ENCODE measurements at regions not wholly inside any gene's neighbourhood (a gene's known extent, or its start where the extent isn't known, plus 50 kb on each side); places are given as distances from the start of the nearest gene placed in this dataset.
"Not testable (repeated sequence)": the region's sequence is repeated elsewhere in the genome, so short reads cannot be mapped to it uniquely, and the experiment has no call there.

GRCh38 chr3:135416182-135416581 is 549.3 kb upstream of the PPP2R3A start:
- POLR2A ChIA-PET = no interaction called here
- no peak for DNase-seq
- Mint-ChIP-seq H3K27ac (no peak overlapping the region), H3K4me3 (no peak overlapping the region), H3K27me3 (ENCODE audit: low read depth) (no peaks in the 10 kb centered on the region), H3K9me3 (ENCODE audit: insufficient read depth) (no peaks in the 10 kb centered on the region), H3K4me1 (ENCODE audit: low read depth) (no peaks in the 10 kb centered on the region), H3K36me3 (ENCODE audit: low read depth) (no peaks in the 10 kb centered on the region)
- CTCF ChIA-PET = no interaction called here
- ATAC-seq = no peak

DNA sequence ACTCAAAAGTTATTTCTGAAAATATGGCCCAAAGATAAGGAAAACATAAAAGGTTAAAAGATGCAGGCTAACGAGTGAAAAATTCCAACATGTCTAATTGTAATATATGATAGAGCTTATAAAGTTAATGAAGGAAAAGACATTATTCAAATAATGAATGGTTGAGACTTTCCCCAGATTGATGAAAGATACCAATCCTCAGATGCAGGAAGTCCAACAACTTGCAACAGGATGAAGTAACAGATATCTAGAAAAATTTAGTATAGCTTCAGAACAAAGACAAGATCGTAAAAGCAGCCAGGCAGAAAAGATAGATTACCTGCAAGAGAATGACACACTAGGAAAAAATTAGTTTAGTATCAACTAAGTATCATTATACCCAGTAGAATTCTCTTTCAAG is 546.4 kb upstream of the PPP2R3A start:
- H3K27ac Mint-ChIP-seq = no peak overlapping the region
- no peaks in the 10 kb centered on the region for H3K27me3 Mint-ChIP-seq (ENCODE audit: low read depth)
- H3K4me1 Mint-ChIP-seq (ENCODE audit: low read depth) = no peaks in the 10 kb centered on the region
- ChIA-PET CTCF (no interaction called here), POLR2A (no interaction called here)
- no peak for ATAC-seq
- no peak for DNase-seq
- no peaks in the 10 kb centered on the region for H3K9me3 Mint-ChIP-seq (ENCODE audit: insufficient read depth)
- no peak overlapping the region for H3K4me3 Mint-ChIP-seq
- no peaks in the 10 kb centered on the region for H3K36me3 Mint-ChIP-seq (ENCODE audit: low read depth)

GRCh38 chr3:135426508-135426907 is 539.0 kb upstream of the PPP2R3A start:
- POLR2A ChIA-PET = no interaction called here
- Mint-ChIP-seq H3K27ac (no peak overlapping the region), H3K4me1 (ENCODE audit: low read depth) (no peaks in the 10 kb centered on the region), H3K36me3 (ENCODE audit: low read depth) (no peaks in the 10 kb centered on the region), H3K27me3 (ENCODE audit: low read depth) (no peaks in the 10 kb centered on the region), H3K9me3 (ENCODE audit: insufficient read depth) (no peaks in the 10 kb centered on the region), H3K4me3 (no peak overlapping the region)
- ATAC-seq = no peak
- CTCF ChIA-PET = no interaction called here
- DNase-seq = no peak

GRCh38 chr3:135432402-135432801 is 533.1 kb upstream of the PPP2R3A start:
- POLR2A ChIA-PET = no interaction called here
- ATAC-seq = no peak
- Mint-ChIP-seq H3K4me1 (ENCODE audit: low read depth) (no peaks in the 10 kb centered on the region), H3K36me3 (ENCODE audit: low read depth) (no peaks in the 10 kb centered on the region), H3K27ac (no peak overlapping the region), H3K4me3 (no peak overlapping the region), H3K27me3 (ENCODE audit: low read depth) (no peaks in the 10 kb centered on the region), H3K9me3 (ENCODE audit: insufficient read depth) (no peaks in the 10 kb centered on the region)
- no peak for DNase-seq
- CTCF ChIA-PET = no interaction called here

DNA sequence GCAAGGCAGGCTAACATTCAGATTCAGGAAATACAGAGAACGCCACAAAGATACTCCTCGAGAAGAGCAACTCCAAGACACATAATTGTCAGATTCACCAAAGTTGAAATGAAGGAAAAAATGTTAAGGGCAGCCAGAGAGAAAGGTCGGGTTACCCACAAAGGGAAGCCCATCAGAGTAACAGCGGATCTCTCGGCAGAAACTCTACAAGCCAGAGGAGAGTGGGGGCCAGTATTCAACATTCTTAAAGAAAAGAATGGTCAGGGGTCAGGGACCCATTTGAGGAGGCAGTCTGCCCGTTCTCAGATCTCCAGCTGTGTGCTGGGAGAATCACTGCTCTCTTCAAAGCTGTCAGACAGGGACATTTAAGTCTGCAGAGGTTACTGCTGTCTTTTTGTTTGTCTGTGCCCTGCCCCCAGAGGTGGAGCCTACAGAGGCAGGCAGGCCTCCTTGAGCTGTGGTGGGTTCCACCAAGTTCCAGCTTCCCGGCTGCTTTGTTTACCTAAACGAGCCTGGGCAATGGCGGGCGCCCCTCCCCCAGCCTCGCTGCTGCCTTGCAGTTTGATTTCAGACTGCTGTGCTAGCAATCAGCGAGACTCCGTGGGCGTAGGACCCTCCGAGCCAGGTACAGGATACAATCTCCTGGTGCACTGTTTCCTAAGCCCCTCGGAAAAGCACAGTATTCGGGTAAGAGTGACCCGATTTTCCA is 526.5 kb upstream of the PPP2R3A start:
- ATAC-seq; H3K4me3 Mint-ChIP-seq; H3K27me3 Mint-ChIP-seq (ENCODE audit: low read depth); POLR2A ChIA-PET; H3K9me3 Mint-ChIP-seq (ENCODE audit: insufficient read depth); H3K4me1 Mint-ChIP-seq (ENCODE audit: low read depth); H3K27ac Mint-ChIP-seq; H3K36me3 Mint-ChIP-seq (ENCODE audit: low read depth); CTCF ChIA-PET; DNase-seq: not testable (repeated sequence)

GRCh38 chr3:135439632-135440031 is 525.9 kb upstream of the PPP2R3A start:
- POLR2A ChIA-PET; H3K27me3 Mint-ChIP-seq (ENCODE audit: low read depth); H3K4me1 Mint-ChIP-seq (ENCODE audit: low read depth); H3K9me3 Mint-ChIP-seq (ENCODE audit: insufficient read depth); H3K4me3 Mint-ChIP-seq; H3K27ac Mint-ChIP-seq; DNase-seq; H3K36me3 Mint-ChIP-seq (ENCODE audit: low read depth); ATAC-seq; CTCF ChIA-PET: not testable (repeated sequence)

DNA sequence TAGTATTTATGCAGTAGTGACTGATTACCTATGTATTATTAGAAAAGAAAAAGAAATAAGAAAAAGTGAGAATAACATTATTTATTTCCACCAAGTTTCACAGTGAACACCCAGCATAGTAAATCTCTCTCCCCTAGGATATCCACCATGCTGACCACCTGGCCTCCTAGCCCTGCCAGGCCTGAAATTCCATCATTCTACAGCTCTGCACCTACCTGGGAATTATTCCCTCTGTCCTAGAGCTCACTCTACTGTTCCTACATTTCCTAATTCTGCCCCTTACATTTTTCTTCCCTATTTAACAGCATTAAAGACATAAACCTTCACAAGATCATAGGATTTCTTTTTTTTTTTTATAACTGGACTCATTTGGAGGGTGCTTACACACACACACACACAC is 525.3 kb upstream of the PPP2R3A start:
- Mint-ChIP-seq H3K4me1 (ENCODE audit: low read depth) (no peaks in the 10 kb centered on the region), H3K36me3 (ENCODE audit: low read depth) (no peaks in the 10 kb centered on the region), H3K9me3 (ENCODE audit: insufficient read depth) (no peaks in the 10 kb centered on the region), H3K27me3 (ENCODE audit: low read depth) (no peaks in the 10 kb centered on the region), H3K4me3 (no peak overlapping the region), H3K27ac (no peak overlapping the region)
- ATAC-seq (no peak), DNase-seq (no peak)
- ChIA-PET CTCF (no interaction called here), POLR2A (no interaction called here)

DNA sequence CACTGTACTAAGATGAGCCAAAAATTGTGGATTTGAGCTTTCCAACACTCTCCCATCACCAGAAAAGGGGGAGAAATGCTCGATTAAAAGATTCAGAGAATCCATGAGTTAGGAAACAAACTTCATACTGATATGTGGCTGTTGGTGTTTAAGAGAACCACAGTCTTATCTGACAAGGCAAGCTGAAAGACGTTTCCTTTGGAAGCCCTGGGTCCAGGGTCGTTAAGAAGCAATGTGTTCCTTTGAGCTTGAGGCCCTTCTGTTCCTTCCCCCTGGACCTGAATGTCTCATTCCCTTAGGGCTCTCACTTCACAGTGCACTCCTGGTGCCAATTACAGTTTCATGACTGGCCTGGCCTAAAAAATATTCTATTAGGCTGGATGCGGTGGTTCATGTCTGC is 524.8 kb upstream of the PPP2R3A start:
- Mint-ChIP-seq H3K36me3 (ENCODE audit: low read depth) (no peaks in the 10 kb centered on the region), H3K9me3 (ENCODE audit: insufficient read depth) (no peaks in the 10 kb centered on the region), H3K27ac (no peak overlapping the region), H3K27me3 (ENCODE audit: low read depth) (no peaks in the 10 kb centered on the region), H3K4me1 (ENCODE audit: low read depth) (no peaks in the 10 kb centered on the region), H3K4me3 (no peak overlapping the region)
- no peak for ATAC-seq
- no peak for DNase-seq
- CTCF ChIA-PET = no interaction called here
- POLR2A ChIA-PET = no interaction called here

DNA sequence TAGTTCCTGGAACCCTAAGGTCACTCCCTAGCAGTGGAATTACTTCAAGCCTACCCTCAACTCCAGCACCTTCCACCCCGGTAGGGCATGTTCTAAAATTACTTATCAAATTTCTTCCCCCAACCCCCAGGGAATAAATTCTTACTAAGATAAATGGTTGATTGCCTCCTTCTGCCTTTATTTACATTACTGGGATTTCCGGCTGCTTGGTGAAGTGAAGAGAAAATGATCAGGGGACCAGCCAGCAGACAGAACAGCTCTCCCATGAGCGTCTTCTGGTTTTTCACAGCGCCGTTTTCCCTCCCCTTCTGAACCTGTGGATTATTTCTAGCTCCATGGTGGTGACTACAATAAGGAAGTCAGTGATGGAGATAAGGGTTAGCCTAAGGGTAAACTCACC is 521.5 kb upstream of the PPP2R3A start:
- H3K4me1 Mint-ChIP-seq (ENCODE audit: low read depth) = no peaks in the 10 kb centered on the region
- H3K27me3 Mint-ChIP-seq (ENCODE audit: low read depth) = no peaks in the 10 kb centered on the region
- H3K4me3 Mint-ChIP-seq = no peak overlapping the region

DNA sequence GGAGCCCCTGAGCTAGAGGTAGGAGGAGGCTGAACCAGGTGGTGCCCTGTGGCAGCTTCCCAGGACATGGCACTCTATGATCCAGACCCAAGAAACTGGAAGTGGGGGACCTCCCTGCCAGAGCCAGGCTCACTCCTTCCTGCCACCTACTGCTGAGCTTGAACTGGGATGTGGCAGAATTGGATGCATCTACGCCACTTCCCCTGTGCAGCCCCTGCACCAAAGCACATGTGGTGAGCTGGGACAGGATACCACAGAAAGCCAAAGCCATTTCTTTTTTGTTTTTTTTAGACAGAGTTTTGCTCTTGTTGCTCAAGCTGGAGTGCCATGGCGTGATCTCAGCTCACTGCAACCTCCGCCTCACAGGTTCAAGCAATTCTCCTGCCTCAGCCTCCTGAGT is 518.0 kb upstream of the PPP2R3A start:
- CTCF ChIA-PET = no interaction called here
- Mint-ChIP-seq H3K4me1 (ENCODE audit: low read depth) (no peaks in the 10 kb centered on the region), H3K9me3 (ENCODE audit: insufficient read depth) (no peaks in the 10 kb centered on the region), H3K4me3 (no peak overlapping the region), H3K27ac (no peak overlapping the region), H3K36me3 (ENCODE audit: low read depth) (no peaks in the 10 kb centered on the region), H3K27me3 (ENCODE audit: low read depth) (no peaks in the 10 kb centered on the region)
- ATAC-seq = no peak
- no peak for DNase-seq
- POLR2A ChIA-PET = no interaction called here

More for the DNA sequence above, 521.5 kb upstream of the PPP2R3A start:
- ATAC-seq = no peak
- ChIA-PET POLR2A (no interaction called here), CTCF (no interaction called here)
- Mint-ChIP-seq H3K27ac (no peak overlapping the region), H3K9me3 (ENCODE audit: insufficient read depth) (no peaks in the 10 kb centered on the region), H3K36me3 (ENCODE audit: low read depth) (no peaks in the 10 kb centered on the region)
- no peak for DNase-seq

DNA sequence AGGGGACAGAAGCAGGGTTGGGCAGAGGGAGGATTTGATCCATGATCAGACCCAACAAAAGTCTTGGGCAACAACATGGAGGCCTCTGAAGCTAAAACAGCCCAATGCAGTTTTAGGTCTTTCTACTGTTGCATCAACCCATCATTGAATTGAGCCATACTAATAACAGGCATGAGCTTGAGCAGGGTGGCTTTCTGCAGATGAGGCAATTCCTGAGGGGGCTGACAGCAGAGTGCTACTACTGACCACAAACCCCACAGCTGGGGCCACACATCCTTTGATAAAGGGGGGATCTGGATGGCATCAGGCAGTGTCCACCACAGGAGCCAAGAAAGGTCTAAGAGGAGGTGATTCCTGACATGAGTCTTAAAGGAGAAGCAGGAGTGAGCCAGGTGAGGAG is 517.0 kb upstream of the PPP2R3A start:
- no peak overlapping the region for H3K4me3 Mint-ChIP-seq
- no peaks in the 10 kb centered on the region for H3K4me1 Mint-ChIP-seq (ENCODE audit: low read depth)
- no peaks in the 10 kb centered on the region for H3K9me3 Mint-ChIP-seq (ENCODE audit: insufficient read depth)
- CTCF ChIA-PET = no interaction called here
- ATAC-seq (no peak), DNase-seq (no peak)
- POLR2A ChIA-PET = no interaction called here
- no peaks in the 10 kb centered on the region for H3K36me3 Mint-ChIP-seq (ENCODE audit: low read depth)
- H3K27ac Mint-ChIP-seq = no peak overlapping the region
- H3K27me3 Mint-ChIP-seq (ENCODE audit: low read depth) = no peaks in the 10 kb centered on the region

- ChIA-PET CTCF (no interaction called here), POLR2A (no interaction called here)
- Mint-ChIP-seq H3K27me3 (ENCODE audit: low read depth) (no peaks in the 10 kb centered on the region), H3K4me3 (no peak overlapping the region), H3K27ac (no peak overlapping the region), H3K9me3 (ENCODE audit: insufficient read depth) (no peaks in the 10 kb centered on the region), H3K4me1 (ENCODE audit: low read depth) (no peaks in the 10 kb centered on the region), H3K36me3 (ENCODE audit: low read depth) (no peaks in the 10 kb centered on the region)
- no peak for ATAC-seq
- no peak for DNase-seq
These were observed 516.5 kb upstream of the PPP2R3A start for GRCh38 chr3:135449046-135449445.

- Mint-ChIP-seq H3K27me3 (ENCODE audit: low read depth) (no peaks in the 10 kb centered on the region), H3K4me1 (ENCODE audit: low read depth) (no peaks in the 10 kb centered on the region), H3K36me3 (ENCODE audit: low read depth) (no peaks in the 10 kb centered on the region), H3K4me3 (no peak overlapping the region), H3K27ac (no peak overlapping the region), H3K9me3 (ENCODE audit: insufficient read depth) (no peaks in the 10 kb centered on the region)
- POLR2A ChIA-PET = no interaction called here
- ATAC-seq (no peak), DNase-seq (no peak)
- CTCF ChIA-PET = no interaction called here
These were observed 514.3 kb upstream of the PPP2R3A start for GRCh38 chr3:135451037-135451785.
